Activated effector memory CD4-positive, alpha-beta T cell treated with Interleukin-2 at 50 U/mL for 16 hours (primary cell): ENCODE measurements at regions not wholly inside any gene's neighbourhood (a gene's known extent, or its start where the extent isn't known, plus 50 kb on each side); places are given as distances from the start of the nearest gene placed in this dataset.
A peak's percentile ranks its signal among the peaks of the same experiment; 100 is the strongest.
"Not testable (repeated sequence)": the region's sequence is repeated elsewhere in the genome, so short reads cannot be mapped to it uniquely, and the experiment has no call there.

ENCODE experiments used
- DNase-seq: peaks from one replicate; pipeline ENCODE4 v3.0.0-alpha.2; 2020

DNA sequence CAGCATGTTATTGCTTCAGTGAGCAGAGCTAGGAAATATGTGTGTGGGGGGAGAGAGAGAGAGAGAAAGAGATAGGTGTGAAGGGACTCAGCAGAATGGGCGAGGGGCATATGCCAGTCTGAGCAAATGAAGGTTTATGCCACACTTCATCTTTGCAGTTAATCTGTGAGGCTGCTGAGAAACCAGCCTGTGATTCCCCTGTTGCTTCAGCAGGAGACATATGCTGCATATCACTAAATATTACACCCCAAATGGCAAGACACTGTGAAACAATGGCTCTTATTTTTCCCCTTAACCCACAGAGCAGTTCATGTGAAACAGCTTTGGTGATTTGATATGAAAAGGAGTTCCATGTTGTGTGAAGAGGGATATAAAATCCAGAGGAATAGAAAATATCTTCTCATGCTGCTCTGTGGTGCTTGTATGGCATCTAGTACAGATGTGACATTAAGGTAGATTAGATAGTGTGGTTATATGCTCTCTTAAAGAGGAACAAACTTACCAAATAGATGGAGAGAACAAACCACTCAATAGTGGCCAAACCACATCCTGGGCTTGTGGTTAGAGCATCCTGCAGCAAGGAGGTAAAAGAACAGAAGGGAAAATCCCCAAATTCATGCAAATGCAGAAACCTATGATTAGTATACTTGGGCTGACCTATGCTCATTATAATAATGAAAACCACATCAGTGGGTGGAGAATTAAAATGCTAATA, 864.2 kb downstream of the FAM181B start:
- DNase-seq = peak; percentile 69

- no peak for DNase-seq
These were observed 866.8 kb downstream of the FAM181B start for GRCh38 chr11:81866896-81867295.

DNA sequence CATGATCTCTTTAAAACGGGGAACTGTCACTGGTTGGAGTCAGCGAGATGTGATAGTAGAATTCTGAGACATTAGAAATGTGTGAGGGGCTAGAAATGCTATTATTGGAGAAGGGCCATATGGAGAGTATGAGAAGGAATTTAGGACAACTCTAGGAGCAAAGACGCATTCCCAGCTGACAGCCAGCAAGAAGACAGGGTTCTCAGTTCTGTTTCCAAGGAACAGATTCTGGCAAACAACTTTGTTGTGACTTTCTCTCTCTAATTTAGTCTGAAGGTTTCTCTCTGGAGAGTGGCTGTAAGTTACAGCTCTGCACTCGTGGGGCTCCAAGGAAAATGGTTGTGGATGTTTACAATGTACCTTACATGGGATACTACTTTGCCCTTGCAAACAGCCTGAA, 876.3 kb downstream of the FAM181B start:
- no peak for DNase-seq

GRCh38 chr11:81853791-81854190, 879.9 kb downstream of the FAM181B start:
- DNase-seq = no peak

DNA sequence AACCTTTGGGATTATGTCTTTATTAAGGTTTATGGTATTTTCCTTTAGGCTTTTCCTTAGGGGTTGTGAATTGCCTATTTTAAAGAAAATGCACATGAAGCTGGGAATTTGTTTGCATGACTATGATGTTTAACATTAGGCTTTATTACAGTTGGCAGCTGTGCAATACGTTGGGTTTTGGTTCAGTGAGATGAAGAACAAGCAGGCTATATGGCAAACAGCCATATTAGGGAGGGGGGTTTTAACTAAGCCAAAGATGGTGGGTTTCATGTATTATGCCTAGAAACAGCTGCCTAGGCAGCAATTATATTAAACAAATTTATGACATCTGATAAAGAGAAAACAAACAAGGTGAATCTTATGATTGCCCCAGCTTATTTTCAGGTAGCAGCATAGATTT, 880.8 kb downstream of the FAM181B start:
- no peak for DNase-seq

DNA sequence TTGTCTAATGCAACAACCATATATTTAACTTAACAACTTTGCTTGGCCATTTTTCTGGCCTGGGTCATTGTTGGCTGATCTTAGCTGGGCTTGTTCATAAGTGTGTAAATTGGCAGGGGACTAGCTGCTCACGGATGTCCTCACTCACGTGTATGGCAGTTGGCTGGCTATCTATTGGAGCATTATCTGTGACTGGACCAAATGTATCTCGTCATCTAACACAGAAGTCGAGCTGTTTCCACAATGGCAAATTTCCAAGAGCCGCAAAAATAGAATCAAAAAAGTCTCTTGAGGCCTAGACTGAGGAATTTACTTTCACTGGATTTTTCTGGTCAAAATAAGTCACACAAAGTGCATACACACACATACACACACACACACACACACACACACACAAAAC, 893.3 kb downstream of the FAM181B start:
- no peak for DNase-seq

DNA sequence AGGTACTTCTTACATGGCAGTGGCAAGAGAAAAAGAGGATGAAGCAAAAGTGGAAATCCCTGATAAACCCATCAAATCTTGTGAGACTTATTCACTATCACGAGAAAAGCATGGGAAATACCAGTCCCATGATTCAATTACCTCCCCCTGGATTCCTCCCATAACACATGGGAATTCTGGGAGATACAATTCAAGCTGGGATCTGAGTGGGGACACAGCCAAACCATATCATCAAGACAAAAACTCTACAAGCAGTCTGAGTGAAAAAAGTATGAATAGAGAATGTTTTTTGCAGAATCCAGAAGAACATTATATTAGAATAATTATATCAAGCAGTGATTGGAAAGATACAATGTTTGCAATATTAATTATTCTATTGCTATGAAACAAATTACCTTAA, 893.7 kb downstream of the FAM181B start:
- no peak for DNase-seq

GRCh38 chr11:81839016-81839415, 894.6 kb downstream of the FAM181B start:
- DNase-seq = no peak

DNA sequence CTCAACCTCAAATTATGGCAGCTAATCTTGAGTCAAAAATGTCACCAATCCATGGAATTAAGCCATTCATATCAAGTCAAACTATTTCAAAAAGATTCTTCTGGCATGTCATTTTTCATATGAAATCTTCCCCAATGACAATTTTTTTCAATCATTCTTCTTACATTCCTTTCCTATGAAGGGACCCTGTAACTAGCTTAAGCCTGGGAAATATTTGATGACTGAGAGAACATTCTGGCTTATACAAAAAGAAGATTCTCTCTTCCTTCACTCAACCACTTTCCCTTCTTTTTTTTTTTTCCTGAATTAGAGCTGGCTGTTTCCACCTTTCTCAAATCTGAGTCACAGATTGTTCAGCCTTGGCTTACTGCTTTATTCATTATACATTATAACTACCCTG, 903.7 kb downstream of the FAM181B start:
- no peak for DNase-seq

- no peak for DNase-seq
These were observed 908.3 kb downstream of the FAM181B start for GRCh38 chr11:81825346-81825745.

DNA sequence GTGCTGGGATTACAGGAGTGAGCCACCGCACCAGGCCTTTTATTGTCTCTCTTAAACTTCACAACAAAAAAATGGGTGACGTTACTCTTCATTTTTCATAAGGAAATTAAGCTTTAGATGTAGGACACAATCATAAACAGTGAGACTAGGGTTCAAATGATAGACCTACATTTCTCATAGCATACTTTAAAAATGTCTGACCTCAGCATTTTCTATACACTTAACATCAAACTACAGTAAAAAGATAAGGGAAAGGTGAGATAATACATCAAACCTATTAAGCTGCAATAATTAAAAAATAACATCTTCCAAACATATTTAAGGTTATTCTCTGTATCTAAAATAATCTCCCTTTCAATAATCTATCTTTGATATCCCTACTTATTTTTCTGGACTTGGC, 914.2 kb downstream of the FAM181B start:
- DNase-seq = no peak

DNA sequence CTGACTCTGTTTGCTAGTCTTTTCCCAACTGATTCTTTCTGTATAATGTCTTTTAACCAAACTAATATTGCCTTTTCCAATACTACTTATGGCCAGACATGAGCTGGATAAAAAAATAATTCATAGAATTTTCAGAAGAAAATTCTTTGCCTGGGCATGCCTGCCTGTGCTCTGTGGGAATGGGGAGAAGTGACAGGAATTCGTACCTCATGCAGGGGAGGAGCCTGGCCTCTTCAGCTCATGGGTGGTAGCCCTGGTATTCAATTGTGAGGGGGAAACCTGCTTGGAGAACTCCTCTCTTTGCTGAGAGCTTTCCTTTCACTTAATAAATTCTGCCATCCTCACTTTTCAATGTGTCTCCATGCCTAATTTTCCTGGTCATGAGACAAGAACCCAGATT, 928.8 kb downstream of the FAM181B start:
- DNase-seq = no peak

GRCh38 chr11:81802591-81802990, 931.1 kb downstream of the FAM181B start:
- no peak for DNase-seq

- no peak for DNase-seq
These were observed 941.2 kb downstream of the FAM181B start for GRCh38 chr11:81792416-81792815.

- no peak for DNase-seq
These were observed 946.0 kb downstream of the FAM181B start for GRCh38 chr11:81787584-81788049.

- no peak for DNase-seq
These were observed 961.5 kb downstream of the FAM181B start for GRCh38 chr11:81772166-81772565.

- not testable (repeated sequence) for DNase-seq
These were observed 963.8 kb downstream of the FAM181B start for GRCh38 chr11:81769906-81770305.

DNA sequence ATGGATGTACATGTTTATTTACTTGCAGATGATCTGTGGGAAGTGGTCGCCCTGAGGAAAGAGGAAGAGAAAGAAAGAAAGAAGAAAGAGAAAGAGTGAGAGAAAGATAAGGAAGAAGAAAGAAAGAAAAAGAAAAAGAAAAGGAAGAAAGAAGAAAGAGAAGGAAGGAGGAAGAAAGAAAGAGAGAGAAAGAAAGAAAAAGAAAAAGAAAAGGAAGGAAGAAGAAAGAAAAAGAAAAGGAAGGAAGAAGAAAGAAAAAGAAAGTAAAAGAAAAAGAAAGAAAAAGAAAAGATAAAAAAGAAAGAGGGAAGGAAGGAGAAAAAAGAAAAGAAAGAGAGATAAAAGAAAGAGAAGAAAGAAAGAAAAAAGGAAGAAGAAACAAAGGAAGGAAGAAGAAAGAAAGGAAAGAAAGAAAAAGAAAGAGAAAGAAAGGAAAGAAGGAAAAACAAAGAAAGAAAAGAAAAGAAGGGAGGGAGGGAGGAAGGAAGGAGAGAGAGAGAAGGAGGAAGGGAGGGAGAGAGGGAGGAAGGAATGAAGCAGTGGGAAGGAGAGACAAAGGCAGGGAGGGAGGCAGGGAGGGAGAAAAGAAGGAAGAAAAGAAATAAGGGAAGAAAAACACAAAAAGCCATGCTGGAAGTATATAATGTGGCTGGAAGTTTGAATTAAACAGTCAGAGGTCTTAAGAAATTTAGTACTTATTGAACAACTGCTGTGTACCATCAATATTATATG, 976.6 kb downstream of the FAM181B start:
- DNase-seq = no peak

GRCh38 chr11:81749245-81749644, 984.4 kb downstream of the FAM181B start:
- DNase-seq = no peak

GRCh38 chr11:81744336-81745116, 989.1 kb downstream of the FAM181B start:
- no peak for DNase-seq

DNA sequence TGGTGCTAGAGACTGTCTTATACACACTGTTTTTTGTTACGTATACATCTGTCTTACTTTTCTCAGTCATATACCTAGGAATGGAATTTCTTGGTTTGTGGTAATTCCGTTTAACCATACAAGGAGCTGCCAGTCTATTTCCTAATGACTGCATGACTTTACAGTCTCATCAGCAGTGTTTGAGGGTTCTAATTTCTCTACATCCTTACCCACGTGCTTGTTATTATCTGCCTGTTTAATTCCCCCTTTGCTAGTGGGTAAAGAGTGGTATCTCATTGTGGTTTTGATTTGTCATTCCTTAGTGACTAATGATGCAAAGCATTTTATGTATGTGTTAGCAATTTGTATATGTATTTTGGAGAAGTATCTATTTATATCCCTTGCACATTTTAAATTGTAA, 1008.0 kb downstream of the FAM181B start:
- no peak for DNase-seq

GRCh38 chr11:81717695-81718094, 1016.0 kb downstream of the FAM181B start:
- DNase-seq = no peak

DNA sequence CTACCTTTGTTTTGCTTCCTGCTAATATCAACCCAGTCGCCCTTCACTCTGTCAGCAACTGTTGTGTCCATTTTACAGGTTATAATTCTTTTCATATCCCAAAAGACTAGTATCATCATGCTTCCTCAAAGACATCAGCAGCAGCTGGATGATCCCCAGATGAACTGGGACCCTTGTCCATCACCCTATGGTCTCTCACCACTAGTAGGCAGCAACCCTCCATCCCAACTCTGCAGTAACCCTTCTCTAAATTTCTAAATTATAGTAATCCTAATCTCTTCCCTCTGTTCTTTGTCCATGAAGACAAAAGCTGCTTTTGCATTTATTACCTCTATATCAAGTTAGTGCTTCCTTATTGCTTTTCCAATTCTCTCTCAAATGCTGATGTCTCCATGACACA, 1025.8 kb downstream of the FAM181B start:
- DNase-seq = no peak

GRCh38 chr11:81705283-81705682, 1028.4 kb downstream of the FAM181B start:
- DNase-seq = no peak
